ENCODE measurements at regions not wholly inside any gene's neighbourhood (a gene's known extent, or its start where the extent isn't known, plus 50 kb on each side); places are given as distances from the start of the nearest gene placed in this dataset.

GRCh38 chr3:182709306-182709705 lies 84.0 kb upstream of the ATP11B start:
- ChIA-PET CTCF (no interaction called here), POLR2A (ENCODE audit: unreplicated experiment) (no interaction called here)

More at GRCh38 chr3:182709306-182709705, 84.0 kb upstream of the ATP11B start:
- no peaks in the 10 kb centered on the region for H3K36me3 ChIP-seq (ENCODE audit: control insufficient read depth, insufficient read depth, low read length)
- no peak overlapping the region for H3K4me2 ChIP-seq (ENCODE audit: low read depth, low read length)
- no peak overlapping the region for H2AK9ac ChIP-seq (replicated peaks; ENCODE audit: low read depth, low read length, poor library complexity)
- H3K27me3 ChIP-seq (ENCODE audit: control insufficient read depth, insufficient read depth, low read length) = peaks cover 4% of the 10 kb centered on the region; the same call in 1 of the 2 replicates
- no peak overlapping the region for H3K56ac ChIP-seq (ENCODE audit: extremely low read depth, insufficient read depth, low read length)
- H3K9ac ChIP-seq (ENCODE audit: low read depth, low read length) = no peak overlapping the region
- no peaks in the 10 kb centered on the region for H4K20me1 ChIP-seq (ENCODE audit: insufficient read depth, low read length)
- no peak overlapping the region for H2BK5ac ChIP-seq (ENCODE audit: low read depth, low read length, poor library complexity, severe bottlenecking)
- no peak overlapping the region for H2AK5ac ChIP-seq (ENCODE audit: low read depth, low read length)
- H2BK15ac ChIP-seq (ENCODE audit: low read depth, low read length) = no peak overlapping the region
- DNase-seq (no peak), ATAC-seq (ENCODE audit: low read depth) (no peak)
- no peak overlapping the region for H3K23ac ChIP-seq (ENCODE audit: low read depth, low read length)
- no peak overlapping the region for H4K91ac ChIP-seq (ENCODE audit: insufficient read depth, low read depth, low read length)
- intact Hi-C loops (cut with micrococcal nuclease) (no loop called here), in situ Hi-C loops (cut with MboI; ENCODE audit: low sequenced_read_pairs) (loop anchor here (25.0 kb wide), 1 partner anchor 678 kb away; no protein-coding TSS in a partner anchor), dilution Hi-C loops (cut with HindIII; ENCODE audit: low sequenced_read_pairs, unreplicated experiment) (no loop called here)
- no peak overlapping the region for H2BK20ac ChIP-seq (ENCODE audit: low read depth, low read length)
- H3K9me3 ChIP-seq (ENCODE audit: control insufficient read depth, insufficient read depth, low read length) = no peaks in the 10 kb centered on the region
- no peak overlapping the region for H3K14ac ChIP-seq (replicated peaks; ENCODE audit: low read depth, low read length)
- no peak overlapping the region for H3K4ac ChIP-seq (ENCODE audit: low read depth, low read length)
- no peak overlapping the region for H4K8ac ChIP-seq (ENCODE audit: low read depth in 2 of 2, low read length in 2 of 2)
- no peak overlapping the region for H4K5ac ChIP-seq (ENCODE audit: low read depth, low read length)
- WGBS, 2 experiments (ENCODE audit: extremely low coverage in 2 of 2, insufficient read length in 1 of 2) = 20% methylated on average over 1 of the region's 6 CpGs; no CpG with 5 or more reads in 1 of the 2 experiments
- no peak overlapping the region for H3K4me3 ChIP-seq (ENCODE audit: insufficient read depth, low read depth, low read length)
- no peaks in the 10 kb centered on the region; the same call in 1 of the 2 replicates for H3K4me1 ChIP-seq (ENCODE audit: control insufficient read depth, insufficient read depth, low read length)
- BruUV-seq (replicated peaks) = no TSS peak
- no peak overlapping the region for H3K18ac ChIP-seq (ENCODE audit: low read depth, low read length)
- H3K9me1 ChIP-seq (ENCODE audit: insufficient read depth, low read length) = no peaks in the 10 kb centered on the region
- no peak for TF ChIP-seq SMC3 (IDR thresholded peaks at IDR 0.05; ENCODE audit: low read depth, low read length)
- no peak for TF ChIP-seq RFX5 (IDR thresholded peaks at IDR 0.05; ENCODE audit: low read depth, low read length)
- TF ChIP-seq CTCF (conservative IDR thresholded peaks at IDR 0.05; ENCODE audit: low read depth, low read length) = no peak
- TF ChIP-seq BHLHE40 (IDR thresholded peaks at IDR 0.05; ENCODE audit: low read depth, low read length) = no peak
- no peak for TF ChIP-seq NFE2L2 (IDR thresholded peaks at IDR 0.05; ENCODE audit: low read depth, low read length)
- TF ChIP-seq POLR2A (IDR thresholded peaks at IDR 0.05; ENCODE audit: low read depth, low read length) = no peak
- no peak for TF ChIP-seq USF2 (IDR thresholded peaks at IDR 0.05; ENCODE audit: low read depth, low read length)
- no peak for TF ChIP-seq MXI1 (IDR thresholded peaks at IDR 0.05; ENCODE audit: borderline replicate concordance, low read depth, low read length)
- no peak for TF ChIP-seq ELK1 (IDR thresholded peaks at IDR 0.05; ENCODE audit: borderline replicate concordance, low read depth, low read length)
- no peak for TF ChIP-seq CEBPB (IDR thresholded peaks at IDR 0.05; ENCODE audit: low read depth, low read length)
- no peak for TF ChIP-seq MAFK (IDR thresholded peaks at IDR 0.05; ENCODE audit: low read depth, low read length)
- TF ChIP-seq RCOR1 (IDR thresholded peaks at IDR 0.05; ENCODE audit: insufficient replicate concordance, low read length) = no peak
- no peak for TF ChIP-seq CHD1 (IDR thresholded peaks at IDR 0.05; ENCODE audit: low read depth, low read length)
- H3K79me1 ChIP-seq (ENCODE audit: low read depth in 1 of 2, low read length in 2 of 2) = no peaks in the 10 kb centered on the region
- no peak overlapping the region for H2AFZ ChIP-seq (replicated peaks; ENCODE audit: low read length, poor library complexity)
- no peak overlapping the region for H3K27ac ChIP-seq (ENCODE audit: insufficient read depth, low read length)
- no peak overlapping the region for H2BK120ac ChIP-seq (ENCODE audit: low read depth, low read length)
